PC-3 (cell line): ENCODE measurements at regions not wholly inside any gene's neighbourhood (a gene's known extent, or its start where the extent isn't known, plus 50 kb on each side); places are given as distances from the start of the nearest gene placed in this dataset.
A peak's percentile ranks its signal among the peaks of the same experiment; 100 is the strongest.

ENCODE experiments used
- ATAC-seq: fragments of 200-7000 bp; cut with Tn5 transposase; 2 replicates; pipeline ENCODE4 v1.9.1; 2020; ENCODE audit warnings: mild to moderate bottlenecking, moderate library complexity
- BruUV-seq: library from RNA; stranded (reverse); fragments of 400-500 nt; replicated peaks from 2 replicates; lab custom pipeline; 2021; lab: Mats Ljungman, UMichigan
- CTCF ChIA-PET: fragments of 300-600 bp; sonication (Branson Sonifier 250); formaldehyde crosslinking; loops from one replicate; lab custom pipeline; 2022; ENCODE audit warnings: antibody characterized with exemption; lab: Charles Lee
- POLR2A ChIA-PET: fragments of 300-600 bp; sonication (Branson Sonifier 250); formaldehyde crosslinking; loops from one replicate; lab custom pipeline; 2022; ENCODE audit warnings: antibody characterized with exemption; ENCODE audit not compliant: unreplicated experiment; lab: Charles Lee
- DNase-seq: peaks from one replicate; pipeline ENCODE4 v3.0.0-alpha.2; 2015
- H2AFZ ChIP-seq: fragments of 300-600 bp; sonication (generic); 2 replicates; pipeline ENCODE4 v1.6.0; 2016; ENCODE audit warnings: antibody characterized with exemption, low read length
- H3F3A ChIP-seq: fragments of 300-600 bp; sonication (generic); one replicate; pipeline ENCODE4 v1.6.0; 2017; ENCODE audit warnings: antibody characterized with exemption, low read length, control low read depth, mild to moderate bottlenecking; ENCODE audit not compliant: unreplicated experiment
- H3K27ac ChIP-seq: fragments of 300-600 bp; sonication (generic); 2 replicates; pipeline ENCODE4 v1.5.1; 2016; ENCODE audit warnings: mild to moderate bottlenecking, low read length
- H3K27me3 ChIP-seq: fragments of 300-600 bp; sonication (generic); 2 replicates; pipeline ENCODE4 v1.6.1; 2016; ENCODE audit warnings: low read length, mixed read lengths
- H3K36me3 ChIP-seq: fragments of 300-600 bp; sonication (generic); 2 replicates; pipeline ENCODE4 v1.6.1; 2016; ENCODE audit warnings: low read depth, mixed run types, low read length, mixed read lengths
- H3K4me1 ChIP-seq: fragments of 300-600 bp; sonication (generic); 2 replicates; pipeline ENCODE4 v1.5.1; 2016; ENCODE audit warnings: low read length; ENCODE audit not compliant: insufficient read depth
- H3K4me2 ChIP-seq: fragments of 300-600 bp; sonication (generic); 2 replicates; pipeline ENCODE4 v1.6.0; 2016; ENCODE audit warnings: low read length
- H3K4me3 ChIP-seq: fragments of 300-600 bp; sonication (generic); 2 replicates; pipeline ENCODE4 v1.5.1; 2016; ENCODE audit warnings: mild to moderate bottlenecking, low read length, mixed read lengths
- H3K79me2 ChIP-seq: fragments of 300-600 bp; sonication (generic); 2 replicates; pipeline ENCODE4 v1.6.1; 2017; ENCODE audit warnings: low read length, mixed read lengths
- H3K9ac ChIP-seq: fragments of 300-600 bp; sonication (generic); 2 replicates; pipeline ENCODE4 v1.6.0; 2016; ENCODE audit warnings: mild to moderate bottlenecking, low read length
- H3K9me2 ChIP-seq: fragments of 300-600 bp; sonication (generic); replicated peaks from 2 replicates; pipeline ENCODE4 v1.6.1; 2016; ENCODE audit warnings: mixed run types, low read length, mixed read lengths
- H3K9me3 ChIP-seq: fragments of 300-600 bp; sonication (generic); 2 replicates; pipeline ENCODE4 v1.6.1; 2016; ENCODE audit warnings: low read length, mixed read lengths
- H4K20me1 ChIP-seq: fragments of 300-600 bp; sonication (generic); 2 replicates; pipeline ENCODE4 v1.6.1; 2016; ENCODE audit warnings: low read length, mixed read lengths
- CTCF ChIP-seq: fragments of 300-600 bp; sonication (generic); conservative IDR thresholded peaks from 2 replicates; pipeline ENCODE4 v1.5.1; 2017; ENCODE audit warnings: antibody characterized with exemption, low read depth, mild to moderate bottlenecking, low read length
- EZH2 ChIP-seq: fragments of 300-600 bp; sonication (generic); IDR thresholded peaks from one replicate; pipeline ENCODE4 v1.6.1; 2017; ENCODE audit warnings: antibody characterized with exemption, mild to moderate bottlenecking, low read length; ENCODE audit not compliant: unreplicated experiment
- EZH2phosphoT487 ChIP-seq: fragments of 300-600 bp; sonication (generic); IDR thresholded peaks from 2 replicates; pipeline ENCODE4 v1.6.1; 2018; ENCODE audit warnings: mild to moderate bottlenecking, antibody characterized with exemption, low read length, borderline replicate concordance
- intact Hi-C: fragments of 100-400 bp; cut with micrococcal nuclease; formaldehyde crosslinking; loops from 2 replicates; pipeline ENCODE4 v1.9.0; 2023

- no peaks in the 10 kb centered on the region for H3K27me3 ChIP-seq
- H3K4me2 ChIP-seq = no peak overlapping the region
- no peak overlapping the region for H2AFZ ChIP-seq
- no peaks in the 10 kb centered on the region for H3K79me2 ChIP-seq
- no peaks in the 10 kb centered on the region for H4K20me1 ChIP-seq
- no peaks in the 10 kb centered on the region for H3F3A ChIP-seq
- intact Hi-C loops = no loop called here
- ATAC-seq (no peak), DNase-seq (no peak)
- H3K4me3 ChIP-seq = no peak overlapping the region
- H3K36me3 ChIP-seq = no peaks in the 10 kb centered on the region
- H3K27ac ChIP-seq = no peak overlapping the region
- no peaks in the 10 kb centered on the region for H3K9me3 ChIP-seq
- H3K9me2 ChIP-seq = no peaks in the 10 kb centered on the region
- BruUV-seq = no TSS peak
- POLR2A ChIA-PET = no interaction called here
- CTCF ChIA-PET = no interaction called here
- no peaks in the 10 kb centered on the region for H3K4me1 ChIP-seq
- no peak overlapping the region for H3K9ac ChIP-seq
- no peak for TF ChIP-seq CTCF
- TF ChIP-seq EZH2phosphoT487 = no peak
These were observed 561.1 kb downstream of the MTRR start for GRCh38 chr5:8429778-8430758.

GRCh38 chr5:8434501-8434900 lies 565.6 kb downstream of the MTRR start:
- Histone ChIP-seq H3K9ac (no peak overlapping the region), H2AFZ (no peak overlapping the region), H3F3A (no peaks in the 10 kb centered on the region), H3K27me3 (no peaks in the 10 kb centered on the region), H3K9me3 (no peaks in the 10 kb centered on the region), H3K27ac (no peak overlapping the region), H4K20me1 (no peaks in the 10 kb centered on the region), H3K79me2 (no peaks in the 10 kb centered on the region), H3K4me3 (no peak overlapping the region), H3K9me2 (no peaks in the 10 kb centered on the region), H3K4me1 (peaks cover 14% of the 10 kb centered on the region), H3K4me2 (no peak overlapping the region), H3K36me3 (no peaks in the 10 kb centered on the region)
- ATAC-seq (no peak), DNase-seq (no peak)
- no TSS peak for BruUV-seq
- POLR2A ChIA-PET = no interaction called here
- TF ChIP-seq EZH2phosphoT487 (no peak), CTCF (no peak)
- intact Hi-C loops = no loop called here
- CTCF ChIA-PET = no interaction called here

GRCh38 chr5:8436924-8437323 lies 568.0 kb downstream of the MTRR start:
- ATAC-seq = peak; percentile 80
- Histone ChIP-seq H3F3A (no peaks in the 10 kb centered on the region), H2AFZ (no peak overlapping the region), H3K9me2 (no peaks in the 10 kb centered on the region), H3K9me3 (no peaks in the 10 kb centered on the region), H3K4me3 (no peak overlapping the region), H3K36me3 (no peaks in the 10 kb centered on the region), H3K27me3 (no peaks in the 10 kb centered on the region), H4K20me1 (no peaks in the 10 kb centered on the region), H3K79me2 (no peaks in the 10 kb centered on the region), H3K4me2 (0 out of 2 replicates have a peak overlapping the region, but pooled peaks have one; percentile 6), H3K4me1 (peaks cover 14% of the 10 kb centered on the region), H3K9ac (no peak overlapping the region), H3K27ac (no peak overlapping the region)
- TF ChIP-seq EZH2phosphoT487 (no peak), CTCF (no peak), EZH2 (no peak)
- POLR2A ChIA-PET = no interaction called here
- DNase-seq = peak; percentile 92
- no TSS peak for BruUV-seq
- CTCF ChIA-PET = no interaction called here
- intact Hi-C loops = no loop called here
